Progenitor cell of endocrine pancreas (in vitro differentiated cells): ENCODE measurements at regions not wholly inside any gene's neighbourhood (a gene's known extent, or its start where the extent isn't known, plus 50 kb on each side); places are given as distances from the start of the nearest gene placed in this dataset.

ENCODE experiments used
- DNase-seq: peaks from one replicate; pipeline ENCODE4 v3.0.0; 2021; ENCODE audit warnings: low spot score; ENCODE audit not compliant: unreplicated experiment
- H3K27ac Mint-ChIP-seq: 2 replicates; pipeline ENCODE4 v1.8.0; 2021; ENCODE audit warnings: mild to moderate bottlenecking, moderate library complexity, mixed read lengths
- H3K27me3 Mint-ChIP-seq: 2 replicates; pipeline ENCODE4 v1.8.0; 2021; ENCODE audit warnings: mixed read lengths
- H3K36me3 Mint-ChIP-seq: 2 replicates; pipeline ENCODE4 v1.8.0; 2022; ENCODE audit warnings: mixed read lengths; ENCODE audit not compliant: insufficient read depth
- H3K4me1 Mint-ChIP-seq: 2 replicates; pipeline ENCODE4 v1.8.0; 2021; ENCODE audit warnings: low read depth, mixed read lengths
- H3K4me3 Mint-ChIP-seq: 2 replicates; pipeline ENCODE4 v1.8.0; 2021; ENCODE audit warnings: low read depth, mild to moderate bottlenecking, moderate library complexity, mixed read lengths
- H3K9me3 Mint-ChIP-seq: 2 replicates; pipeline ENCODE4 v1.8.0; 2021; ENCODE audit warnings: low read depth, mixed read lengths
- CTCF ChIP-seq: fragments of 200-600 bp; sonication (generic); IDR thresholded peaks from one replicate; pipeline ENCODE4 v1.5.0; 2021; ENCODE audit warnings: antibody characterized with exemption, mild to moderate bottlenecking; ENCODE audit not compliant: unreplicated experiment

- no peaks in the 10 kb centered on the region for H3K36me3 Mint-ChIP-seq
- no peak overlapping the region for H3K27ac Mint-ChIP-seq
- DNase-seq: no peak
- no peak for TF ChIP-seq CTCF
- peaks cover 5% of the 10 kb centered on the region for H3K27me3 Mint-ChIP-seq
- peaks cover 2% of the 10 kb centered on the region for H3K4me1 Mint-ChIP-seq
- no peak overlapping the region for H3K4me3 Mint-ChIP-seq
- no peaks in the 10 kb centered on the region for H3K9me3 Mint-ChIP-seq
Observed at GRCh38 chr2:107545066-107545465, 281.6 kb upstream of the RGPD4 start.

- Mint-ChIP-seq H3K27me3 (peaks cover 4% of the 10 kb centered on the region), H3K4me1 (peaks cover 2% of the 10 kb centered on the region), H3K9me3 (no peaks in the 10 kb centered on the region), H3K36me3 (no peaks in the 10 kb centered on the region), H3K4me3 (no peak overlapping the region), H3K27ac (no peak overlapping the region)
- DNase-seq: no peak
- TF ChIP-seq CTCF: no peak
Observed at GRCh38 chr2:107545851-107546250, 280.8 kb upstream of the RGPD4 start.

- H3K4me1 Mint-ChIP-seq: no peaks in the 10 kb centered on the region
Observed at GRCh38 chr2:107548216-107548615, 278.5 kb upstream of the RGPD4 start.

GRCh38 chr2:107553046-107553445 lies 273.6 kb upstream of the RGPD4 start:
- no peak for TF ChIP-seq CTCF
- Mint-ChIP-seq H3K27ac (no peak overlapping the region), H3K36me3 (peaks cover 1% of the 10 kb centered on the region), H3K27me3 (no peaks in the 10 kb centered on the region), H3K9me3 (peaks cover 11% of the 10 kb centered on the region), H3K4me3 (no peak overlapping the region), H3K4me1 (no peaks in the 10 kb centered on the region)
- no peak for DNase-seq

More at GRCh38 chr2:107548216-107548615, 278.5 kb upstream of the RGPD4 start:
- no peaks in the 10 kb centered on the region for H3K27me3 Mint-ChIP-seq
- H3K27ac Mint-ChIP-seq: no peak overlapping the region
- TF ChIP-seq CTCF: no peak
- DNase-seq: no peak
- H3K36me3 Mint-ChIP-seq: no peaks in the 10 kb centered on the region
- H3K4me3 Mint-ChIP-seq: no peak overlapping the region
- no peaks in the 10 kb centered on the region for H3K9me3 Mint-ChIP-seq

- DNase-seq: no peak
- H3K9me3 Mint-ChIP-seq: peaks cover 11% of the 10 kb centered on the region
- TF ChIP-seq CTCF: no peak
- H3K4me1 Mint-ChIP-seq: no peaks in the 10 kb centered on the region
- no peak overlapping the region for H3K4me3 Mint-ChIP-seq
- no peaks in the 10 kb centered on the region for H3K27me3 Mint-ChIP-seq
- H3K27ac Mint-ChIP-seq: no peak overlapping the region
- H3K36me3 Mint-ChIP-seq: peaks cover 1% of the 10 kb centered on the region
Observed at GRCh38 chr2:107553539-107553938, 273.2 kb upstream of the RGPD4 start.
